Activated CD4-positive, alpha-beta T cell treated with anti-CD3 and anti-CD28 coated beads, Interleukin-2, amount 50 U/mL, for 1 hour (primary cell): ENCODE measurements at regions not wholly inside any gene's neighbourhood (a gene's known extent, or its start where the extent isn't known, plus 50 kb on each side); places are given as distances from the start of the nearest gene placed in this dataset.
A peak's percentile ranks its signal among the peaks of the same experiment; 100 is the strongest.
"Not testable (repeated sequence)": the region's sequence is repeated elsewhere in the genome, so short reads cannot be mapped to it uniquely, and the experiment has no call there.

ENCODE experiments used
- DNase-seq: peaks from one replicate; pipeline ENCODE4 v3.0.0-alpha.2; 2020

DNA sequence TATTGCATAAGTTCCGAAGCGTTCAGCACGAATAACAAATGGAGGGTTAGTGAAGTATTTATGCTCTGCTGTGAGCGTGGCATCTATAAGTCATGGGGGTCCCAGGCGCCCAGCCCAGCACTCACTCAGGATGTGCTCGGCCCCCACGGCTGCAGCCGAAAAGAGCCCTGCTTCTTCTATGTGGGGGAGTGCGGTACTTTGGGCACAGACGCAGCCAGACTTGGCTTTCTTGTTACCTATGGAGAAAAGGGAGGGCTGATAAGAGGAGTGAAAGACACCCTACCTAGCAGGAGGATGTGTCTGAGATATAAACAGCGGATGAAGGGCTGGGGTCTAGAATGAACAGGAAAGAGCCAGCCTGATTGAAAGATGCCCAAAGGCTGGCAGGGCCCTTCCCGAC is 51.4 kb downstream of the MRPL36 start:
- DNase-seq: no peak

DNA sequence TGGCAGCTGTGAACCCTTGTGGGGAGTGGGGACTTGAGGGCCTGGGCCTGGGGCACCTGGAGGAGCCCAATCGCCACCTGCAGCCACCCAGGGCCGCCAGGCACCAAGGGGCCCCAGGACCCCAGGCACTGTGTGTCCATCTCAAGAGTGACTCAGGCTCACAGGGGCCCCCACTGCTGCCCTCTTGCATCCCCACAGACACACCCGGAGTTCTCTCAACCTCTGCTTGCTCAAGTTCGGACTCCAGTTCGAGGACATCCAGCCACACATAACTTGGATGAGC is 51.9 kb downstream of the MRPL36 start:
- no peak for DNase-seq

GRCh38 chr5:1747079-1747802 is 52.4 kb downstream of the MRPL36 start:
- DNase-seq: no peak

GRCh38 chr5:1746371-1747078 is 53.1 kb downstream of the MRPL36 start:
- DNase-seq: no peak

- DNase-seq: no peak
These were observed 53.8 kb downstream of the MRPL36 start for GRCh38 chr5:1745796-1746370.

- DNase-seq: no peak
These were observed 54.4 kb downstream of the MRPL36 start for GRCh38 chr5:1745123-1745795.

DNA sequence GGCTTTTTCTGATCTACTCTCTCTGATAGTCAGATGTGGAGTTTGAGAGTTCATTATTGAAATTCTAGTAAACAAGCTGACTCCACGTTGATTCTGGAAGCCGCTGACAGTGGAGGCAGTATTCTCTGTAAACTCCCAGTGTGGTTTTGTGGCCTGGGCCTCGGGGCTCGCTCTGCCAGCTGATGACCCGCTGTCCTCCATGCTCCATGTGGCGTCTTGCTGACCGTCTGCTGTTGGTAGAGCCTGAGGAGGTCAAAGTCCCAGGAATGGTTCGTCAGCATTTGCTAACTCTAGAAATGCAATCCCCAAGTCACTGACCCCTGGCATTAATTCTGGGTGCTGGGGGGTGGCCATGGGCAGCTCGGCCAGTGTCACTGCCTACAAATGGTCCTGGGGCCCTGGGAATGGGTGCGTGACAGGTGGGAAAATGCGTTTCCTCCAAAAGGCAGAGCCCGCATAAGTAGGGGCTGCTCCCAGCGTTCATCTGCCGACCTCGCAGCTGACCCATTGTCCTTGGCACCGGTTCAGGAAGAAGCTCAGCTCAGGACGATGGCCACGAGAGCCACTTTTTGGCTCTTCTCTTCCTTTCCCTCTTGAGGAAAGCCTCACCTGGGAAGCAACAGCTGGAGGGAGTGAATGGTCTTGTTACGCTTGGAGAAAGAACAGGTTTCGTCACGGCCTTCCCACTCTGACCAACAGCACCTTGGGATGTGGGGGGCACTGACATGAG is 55.1 kb downstream of the MRPL36 start:
- no peak for DNase-seq

DNA sequence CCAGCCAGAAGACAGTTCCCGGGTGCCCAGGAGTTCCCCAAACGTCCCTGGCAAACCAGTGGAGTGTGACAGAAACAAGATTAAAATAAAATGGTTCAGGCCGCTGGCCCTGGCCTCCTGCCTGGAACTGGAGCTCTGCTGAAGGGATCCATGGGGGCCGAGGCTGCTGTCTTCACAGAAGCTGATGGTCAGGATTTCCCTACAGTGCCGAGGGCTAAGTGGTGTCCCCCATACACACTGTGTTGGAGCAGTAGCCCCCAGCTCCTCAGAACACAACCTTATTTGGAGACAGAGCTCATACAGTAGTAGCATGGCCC is 55.9 kb downstream of the MRPL36 start:
- no peak for DNase-seq

- DNase-seq: no peak
These were observed 56.4 kb downstream of the MRPL36 start for GRCh38 chr5:1743061-1743768.

DNA sequence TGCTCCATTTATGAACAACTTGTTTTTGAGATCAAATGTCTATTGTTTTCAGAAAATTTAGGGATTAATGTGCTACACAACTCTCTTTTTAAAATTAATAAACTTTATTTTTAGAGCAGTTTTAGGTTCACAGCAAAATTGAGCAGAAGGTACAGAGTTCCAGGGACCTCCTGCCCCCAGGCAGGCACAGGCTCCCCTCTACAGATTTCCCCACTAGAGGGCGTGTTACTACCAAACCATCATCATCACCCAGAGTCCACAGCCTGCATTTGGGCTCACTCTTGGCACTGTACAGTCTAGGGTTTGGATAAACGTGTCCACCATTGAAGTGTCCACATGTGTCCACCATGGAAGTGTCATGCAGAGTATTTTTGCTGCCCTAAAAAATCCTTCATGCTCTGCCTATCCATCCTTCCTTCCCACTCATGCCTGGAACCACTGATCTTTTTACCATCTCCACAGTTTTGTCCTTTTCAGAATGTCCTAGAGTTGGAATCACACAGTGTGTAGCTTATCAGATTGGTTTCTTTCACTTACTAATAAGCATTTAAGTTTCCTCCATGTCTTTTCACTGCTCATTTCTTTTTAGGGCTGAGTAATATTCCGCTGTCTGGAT is 61.7 kb downstream of the MRPL36 start:
- DNase-seq: peak; percentile 39

- DNase-seq: no peak
These were observed 62.5 kb downstream of the MRPL36 start for GRCh38 chr5:1736889-1737711.

DNA sequence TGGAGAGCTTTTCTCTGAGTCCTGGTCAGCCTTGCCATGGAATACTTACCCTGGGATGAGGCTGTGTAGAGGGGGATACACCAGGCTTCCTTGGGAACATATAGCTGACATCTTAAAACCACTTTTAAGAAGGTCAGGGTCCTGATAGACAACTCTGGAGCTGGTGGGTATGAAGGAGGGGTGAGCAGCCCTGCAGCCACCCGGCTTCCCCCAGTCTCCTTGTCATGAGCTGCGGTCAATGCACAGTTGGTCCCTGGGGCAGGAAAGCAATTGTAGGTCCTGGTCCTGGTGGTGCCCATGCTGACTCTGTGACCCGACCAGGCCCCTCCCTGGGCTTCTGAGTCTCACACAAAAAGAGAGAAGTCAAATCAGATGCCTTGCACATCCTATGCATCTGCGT is 63.6 kb downstream of the MRPL36 start:
- no peak for DNase-seq

DNA sequence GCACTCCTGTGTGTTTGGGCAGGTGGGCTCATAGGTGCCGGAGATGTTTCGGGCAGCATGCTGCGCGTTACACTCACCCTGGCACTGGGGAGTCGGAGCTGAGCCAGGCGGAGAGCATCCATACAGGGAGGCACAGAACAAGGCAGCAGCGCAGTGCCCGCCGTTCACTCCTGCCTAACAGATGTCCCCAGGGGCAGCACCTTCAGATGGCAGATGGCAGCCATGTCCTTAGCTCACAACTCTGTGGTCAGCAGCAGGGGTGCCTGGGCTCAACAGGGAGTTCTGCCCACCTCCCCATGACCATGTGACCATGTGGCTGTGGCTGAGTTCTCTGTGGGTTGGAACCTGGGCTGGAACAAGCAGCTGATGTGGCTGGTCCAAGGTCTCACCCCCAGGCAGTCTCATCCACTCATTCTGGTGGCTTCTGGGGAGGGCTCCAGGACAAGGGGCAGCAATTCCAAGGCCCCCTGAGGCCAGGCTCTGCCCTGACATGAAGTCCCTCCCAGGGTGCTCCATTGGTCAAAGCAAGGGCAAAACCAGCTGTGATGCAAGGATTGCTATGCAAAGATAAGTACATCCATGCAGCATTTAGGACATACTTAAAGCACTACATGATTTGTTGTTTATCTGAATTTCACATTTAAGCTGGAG is 64.2 kb downstream of the MRPL36 start:
- DNase-seq: no peak

GRCh38 chr5:1734908-1735289 is 64.7 kb downstream of the MRPL36 start:
- DNase-seq: no peak

DNA sequence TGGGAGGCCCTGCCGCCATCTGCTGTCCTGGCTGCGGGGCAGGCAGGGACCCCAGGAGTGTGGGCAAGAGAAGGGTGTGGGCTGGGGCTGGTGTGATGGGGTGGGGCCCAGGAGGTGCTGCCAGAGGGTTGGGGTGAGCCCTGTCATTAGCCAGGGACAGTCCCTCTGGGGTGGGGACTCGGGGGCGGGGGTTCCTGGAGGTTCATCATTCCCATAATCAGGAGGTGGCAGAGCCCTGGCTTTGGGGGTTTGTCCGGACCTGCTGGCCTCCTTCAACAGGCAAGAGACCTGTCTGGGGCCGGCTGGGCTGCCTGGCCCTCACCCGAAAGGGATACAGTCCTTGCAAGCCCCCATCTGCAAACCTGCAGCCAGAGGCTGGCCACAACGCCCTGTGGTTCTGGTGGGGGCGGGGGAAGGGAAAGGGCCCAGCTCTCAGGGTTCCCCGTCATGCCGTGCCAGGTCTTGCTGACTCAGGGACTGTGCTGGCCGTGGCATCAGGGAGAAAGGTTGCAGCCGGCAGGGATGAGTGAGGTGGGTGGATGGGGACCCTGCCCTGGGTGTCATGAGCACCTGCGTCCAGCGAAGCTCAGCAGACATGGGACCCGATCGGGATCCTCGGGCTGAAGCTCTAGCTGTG is 65.2 kb downstream of the MRPL36 start:
- no peak for DNase-seq

DNA sequence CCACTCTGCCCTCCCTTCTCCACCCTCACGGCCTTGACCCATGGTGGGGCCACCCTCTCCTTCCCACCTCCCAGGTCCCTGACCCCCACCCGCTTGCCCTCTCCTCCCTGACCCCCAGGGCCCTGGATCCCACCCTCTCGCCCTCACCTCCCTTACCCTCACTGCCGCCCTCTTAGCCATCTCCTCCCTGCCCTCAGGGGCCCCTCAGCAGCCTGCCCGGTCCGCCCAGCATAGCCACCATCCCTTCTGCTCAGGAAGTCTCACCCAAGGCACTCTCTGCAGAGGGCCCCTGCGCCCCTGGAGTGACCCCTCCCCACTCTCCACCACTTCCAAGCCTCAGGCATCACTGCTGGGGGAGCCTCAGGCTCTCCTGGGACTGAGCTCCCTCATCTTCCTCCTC is 66.3 kb downstream of the MRPL36 start:
- no peak for DNase-seq

GRCh38 chr5:1732945-1733344 is 66.7 kb downstream of the MRPL36 start:
- DNase-seq: no peak

DNA sequence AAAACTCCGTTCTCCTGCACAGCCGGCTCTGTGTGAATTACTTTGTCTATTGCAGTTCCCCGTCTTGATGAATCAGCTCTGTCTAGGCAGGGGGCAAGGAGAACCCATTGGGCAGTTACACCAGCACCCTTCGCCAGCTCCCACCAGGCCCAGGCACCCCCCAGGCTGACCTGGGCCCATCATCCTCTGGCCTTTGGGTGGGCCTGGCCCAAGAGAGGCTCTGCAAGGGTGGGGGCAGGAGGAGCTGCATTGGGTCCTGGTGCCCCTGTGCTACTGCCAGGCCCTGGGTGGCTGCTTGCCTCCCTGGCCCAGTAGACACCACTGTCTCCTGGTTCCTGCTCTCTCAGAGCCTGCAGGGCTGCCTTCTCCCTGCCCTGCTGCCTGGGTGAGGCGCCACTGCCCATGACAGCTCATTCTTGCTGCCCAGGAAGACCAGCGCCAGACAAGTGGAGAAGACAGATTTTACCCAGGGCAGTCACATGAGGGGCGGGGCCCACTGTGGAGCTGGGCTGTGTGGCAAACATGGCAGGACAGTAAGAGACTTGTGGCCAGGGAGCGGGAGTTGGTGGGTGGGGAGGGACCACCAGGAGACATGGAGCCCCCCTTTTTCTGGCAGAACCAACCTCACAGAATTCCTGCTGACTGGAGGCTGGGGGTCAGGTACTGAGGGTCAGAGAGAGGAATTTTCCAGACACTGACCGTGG is 67.2 kb downstream of the MRPL36 start:
- no peak for DNase-seq

GRCh38 chr5:1731855-1732237 is 67.8 kb downstream of the MRPL36 start:
- DNase-seq: not testable (repeated sequence)
